ENCODE measurements at regions not wholly inside any gene's neighbourhood (a gene's known extent, or its start where the extent isn't known, plus 50 kb on each side); places are given as distances from the start of the nearest gene placed in this dataset.

DNA sequence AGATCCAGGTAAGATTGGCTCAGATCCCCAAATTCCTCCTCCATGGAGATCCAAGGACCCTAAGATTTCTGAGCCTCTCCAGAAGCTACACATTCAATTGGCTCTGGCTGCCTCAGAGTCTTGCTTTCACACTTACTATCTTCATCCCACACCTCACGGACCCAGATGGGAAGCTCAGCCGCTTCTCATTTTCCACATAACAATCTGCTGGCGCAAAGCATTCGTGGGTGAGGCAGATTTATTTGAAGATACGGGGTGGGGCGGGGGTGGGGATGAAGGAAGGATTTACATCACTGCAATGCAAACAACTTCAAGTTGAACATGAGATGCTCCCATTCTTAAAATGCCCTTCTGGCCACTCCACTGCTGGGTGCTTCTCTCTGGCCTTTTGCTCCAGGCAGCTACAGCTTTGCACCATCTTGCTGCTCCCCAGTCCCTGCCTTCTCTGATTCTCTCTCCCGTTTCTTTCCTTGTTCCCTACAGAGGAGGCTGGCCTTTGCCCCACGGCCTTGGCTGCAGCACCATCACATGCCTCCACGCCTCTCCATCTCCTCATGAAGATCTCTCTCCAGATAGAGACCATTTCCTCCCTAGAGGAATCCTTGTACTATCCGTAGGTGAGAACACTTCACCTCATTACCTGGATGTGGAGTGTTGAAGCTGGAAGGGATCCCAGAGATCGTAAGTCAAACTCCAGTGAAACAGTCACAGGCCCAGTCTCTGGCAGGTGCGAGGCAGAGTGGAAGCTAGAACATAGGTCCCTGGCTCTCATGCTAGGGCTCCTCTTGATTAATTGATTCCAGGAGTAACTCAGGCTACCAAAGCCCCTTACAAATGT, 175.9 kb downstream of the RPLP1 start:
- TF ChIP-seq, protein P1, sequence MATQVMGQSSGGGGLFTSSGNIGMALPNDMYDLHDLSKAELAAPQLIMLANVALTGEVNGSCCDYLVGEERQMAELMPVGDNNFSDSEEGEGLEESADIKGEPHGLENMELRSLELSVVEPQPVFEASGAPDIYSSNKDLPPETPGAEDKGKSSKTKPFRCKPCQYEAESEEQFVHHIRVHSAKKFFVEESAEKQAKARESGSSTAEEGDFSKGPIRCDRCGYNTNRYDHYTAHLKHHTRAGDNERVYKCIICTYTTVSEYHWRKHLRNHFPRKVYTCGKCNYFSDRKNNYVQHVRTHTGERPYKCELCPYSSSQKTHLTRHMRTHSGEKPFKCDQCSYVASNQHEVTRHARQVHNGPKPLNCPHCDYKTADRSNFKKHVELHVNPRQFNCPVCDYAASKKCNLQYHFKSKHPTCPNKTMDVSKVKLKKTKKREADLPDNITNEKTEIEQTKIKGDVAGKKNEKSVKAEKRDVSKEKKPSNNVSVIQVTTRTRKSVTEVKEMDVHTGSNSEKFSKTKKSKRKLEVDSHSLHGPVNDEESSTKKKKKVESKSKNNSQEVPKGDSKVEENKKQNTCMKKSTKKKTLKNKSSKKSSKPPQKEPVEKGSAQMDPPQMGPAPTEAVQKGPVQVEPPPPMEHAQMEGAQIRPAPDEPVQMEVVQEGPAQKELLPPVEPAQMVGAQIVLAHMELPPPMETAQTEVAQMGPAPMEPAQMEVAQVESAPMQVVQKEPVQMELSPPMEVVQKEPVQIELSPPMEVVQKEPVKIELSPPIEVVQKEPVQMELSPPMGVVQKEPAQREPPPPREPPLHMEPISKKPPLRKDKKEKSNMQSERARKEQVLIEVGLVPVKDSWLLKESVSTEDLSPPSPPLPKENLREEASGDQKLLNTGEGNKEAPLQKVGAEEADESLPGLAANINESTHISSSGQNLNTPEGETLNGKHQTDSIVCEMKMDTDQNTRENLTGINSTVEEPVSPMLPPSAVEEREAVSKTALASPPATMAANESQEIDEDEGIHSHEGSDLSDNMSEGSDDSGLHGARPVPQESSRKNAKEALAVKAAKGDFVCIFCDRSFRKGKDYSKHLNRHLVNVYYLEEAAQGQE (IDR thresholded peaks at IDR 0.05; ENCODE audit: low read depth, low read length) = no peak
- TF ChIP-seq YY1 (IDR thresholded peaks at IDR 0.05; ENCODE audit: low read depth) (no peak), EZH2phosphoT487 (IDR thresholded peaks at IDR 0.05; ENCODE audit: borderline replicate concordance, low read depth) (no peak), TAF1 (IDR thresholded peaks at IDR 0.05; ENCODE audit: borderline replicate concordance, low read depth, low read length) (no peak)
- TF ChIP-seq, protein P2, sequence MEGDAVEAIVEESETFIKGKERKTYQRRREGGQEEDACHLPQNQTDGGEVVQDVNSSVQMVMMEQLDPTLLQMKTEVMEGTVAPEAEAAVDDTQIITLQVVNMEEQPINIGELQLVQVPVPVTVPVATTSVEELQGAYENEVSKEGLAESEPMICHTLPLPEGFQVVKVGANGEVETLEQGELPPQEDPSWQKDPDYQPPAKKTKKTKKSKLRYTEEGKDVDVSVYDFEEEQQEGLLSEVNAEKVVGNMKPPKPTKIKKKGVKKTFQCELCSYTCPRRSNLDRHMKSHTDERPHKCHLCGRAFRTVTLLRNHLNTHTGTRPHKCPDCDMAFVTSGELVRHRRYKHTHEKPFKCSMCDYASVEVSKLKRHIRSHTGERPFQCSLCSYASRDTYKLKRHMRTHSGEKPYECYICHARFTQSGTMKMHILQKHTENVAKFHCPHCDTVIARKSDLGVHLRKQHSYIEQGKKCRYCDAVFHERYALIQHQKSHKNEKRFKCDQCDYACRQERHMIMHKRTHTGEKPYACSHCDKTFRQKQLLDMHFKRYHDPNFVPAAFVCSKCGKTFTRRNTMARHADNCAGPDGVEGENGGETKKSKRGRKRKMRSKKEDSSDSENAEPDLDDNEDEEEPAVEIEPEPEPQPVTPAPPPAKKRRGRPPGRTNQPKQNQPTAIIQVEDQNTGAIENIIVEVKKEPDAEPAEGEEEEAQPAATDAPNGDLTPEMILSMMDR (IDR thresholded peaks at IDR 0.05) = no peak
- TF ChIP-seq, protein P3, sequence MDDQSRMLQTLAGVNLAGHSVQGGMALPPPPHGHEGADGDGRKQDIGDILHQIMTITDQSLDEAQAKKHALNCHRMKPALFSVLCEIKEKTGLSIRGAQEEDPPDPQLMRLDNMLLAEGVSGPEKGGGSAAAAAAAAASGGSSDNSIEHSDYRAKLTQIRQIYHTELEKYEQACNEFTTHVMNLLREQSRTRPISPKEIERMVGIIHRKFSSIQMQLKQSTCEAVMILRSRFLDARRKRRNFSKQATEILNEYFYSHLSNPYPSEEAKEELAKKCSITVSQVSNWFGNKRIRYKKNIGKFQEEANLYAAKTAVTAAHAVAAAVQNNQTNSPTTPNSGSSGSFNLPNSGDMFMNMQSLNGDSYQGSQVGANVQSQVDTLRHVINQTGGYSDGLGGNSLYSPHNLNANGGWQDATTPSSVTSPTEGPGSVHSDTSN (IDR thresholded peaks at IDR 0.05) = no peak

Measured in SK-N-SH (cell line).